ENCODE measurements at regions not wholly inside any gene's neighbourhood (a gene's known extent, or its start where the extent isn't known, plus 50 kb on each side); places are given as distances from the start of the nearest gene placed in this dataset.

GRCh38 chr9:69971643-69972449, 71.8 kb upstream of the MAMDC2 start:
- Histone ChIP-seq H3K4me1 (ENCODE audit: control insufficient read depth in 1 of 2, insufficient read depth in 2 of 2, low read length in 2 of 2) (peaks cover 6 to 21% of the 10 kb centered on the region in 2 experiments), H3K27me3 (ENCODE audit: insufficient read depth, low read length) (no peaks in the 10 kb centered on the region), H2AFZ (ENCODE audit: low read depth, low read length, poor library complexity, severe bottlenecking) (peak overlapping the region; percentile 77), H3K36me3 (ENCODE audit: control insufficient read depth in 1 of 2, insufficient read depth in 2 of 2, low read length in 2 of 2) (no peaks in the 10 kb centered on the region), H4K20me1 (ENCODE audit: insufficient read depth) (no peaks in the 10 kb centered on the region), H3K4me2 (ENCODE audit: low read length) (0 out of 2 replicates have a peak overlapping the region, but pooled peaks have one; percentile 8), H3K79me2 (ENCODE audit: insufficient read depth, low read length) (no peaks in the 10 kb centered on the region), H3K9me2 (ENCODE audit: insufficient read depth) (no peaks in the 10 kb centered on the region), H3K4me3 (replicated peaks in 1 of 2; ENCODE audit: low read depth in 1 of 2, low read length in 2 of 2) (no peak overlapping the region), H3K27ac (ENCODE audit: low read depth, low read length) (no peak overlapping the region), H3K9ac (ENCODE audit: low read length) (no peak overlapping the region), H3K9me3 (ENCODE audit: control insufficient read depth in 1 of 2, insufficient read depth in 1 of 2, low read depth in 1 of 2, low read length in 2 of 2) (no peaks in the 10 kb centered on the region)
- no TSS peak for BruUV-seq (replicated peaks)
- ChIA-PET POLR2A (interaction anchor here (1.5 kb wide), 1 partner anchor 139 kb away, joined by 5 read pairs; no protein-coding TSS in a partner anchor), CTCF (interaction anchor here (1.3 to 18.0 kb wide), 5 partner anchors 9 to 631 kb away, joined by 3 to 205 read pairs (median 8); no protein-coding TSS in a partner anchor), RAD21 (ENCODE audit: low non-redundant PET in 1 of 2, low total read pairs in 2 of 2, uncharacterized antibody in 2 of 2, unreplicated experiment in 2 of 2) (interaction anchor here (0.6 to 3.8 kb wide), 6 partner anchors 138 to 630 kb away, joined by 3 to 19 read pairs (median 4); no protein-coding TSS in a partner anchor)
- intact Hi-C loops (cut with micrococcal nuclease) = loop anchor here (1.0 kb wide), 3 partner anchors 139 to 630 kb away; no protein-coding TSS in a partner anchor
- TF ChIP-seq CTCF (IDR thresholded peaks at IDR 0.05 in 2 of 3, conservative IDR thresholded peaks at IDR 0.05 in 1 of 3; ENCODE audit: borderline replicate concordance in 1 of 3, insufficient read depth in 1 of 3, low read depth in 2 of 3, low read length in 2 of 3) (peak; percentile 91 to 95 (median 94)), ELF1 (IDR thresholded peaks at IDR 0.05; ENCODE audit: borderline replicate concordance, low read depth) (no peak), ZFX (IDR thresholded peaks at IDR 0.05) (no peak), RAD21 (IDR thresholded peaks at IDR 0.05; ENCODE audit: low read depth) (peak; percentile 96)
- DNase-seq (ENCODE audit: low read depth, low spot score) (peak; percentile 36), ATAC-seq (peak; percentile 84)

GRCh38 chr9:69975681-69976080, 68.0 kb upstream of the MAMDC2 start:
- TF ChIP-seq EGR1 (IDR thresholded peaks at IDR 0.05; ENCODE audit: low read depth) (no peak), TCF7L2 (IDR thresholded peaks at IDR 0.05; ENCODE audit: borderline replicate concordance, extremely low read depth, insufficient read depth, insufficient read length) (no peak)
- CTCF ChIA-PET = interaction anchor here (18.0 kb wide), 1 partner anchor 136 kb away, joined by 205 read pairs; no protein-coding TSS in a partner anchor
- POLR2A ChIA-PET = interaction anchor here (1.0 to 1.1 kb wide), 2 partner anchors 136 to 138 kb away, joined by 3 read pairs; no protein-coding TSS in a partner anchor

More at GRCh38 chr9:69975681-69976080, 68.0 kb upstream of the MAMDC2 start:
- Histone ChIP-seq H3K27ac (ENCODE audit: low read depth, low read length) (peak overlapping the region; percentile 56), H3K27me3 (ENCODE audit: insufficient read depth, low read length) (no peaks in the 10 kb centered on the region), H3K4me1 (ENCODE audit: control insufficient read depth in 1 of 2, insufficient read depth in 2 of 2, low read length in 2 of 2) (peaks cover 6 to 21% of the 10 kb centered on the region in 2 experiments), H4K20me1 (ENCODE audit: insufficient read depth) (no peaks in the 10 kb centered on the region), H2AFZ (ENCODE audit: low read depth, low read length, poor library complexity, severe bottlenecking) (peak overlapping the region; percentile 94), H3K79me2 (ENCODE audit: insufficient read depth, low read length) (no peaks in the 10 kb centered on the region), H3K9me2 (ENCODE audit: insufficient read depth) (no peaks in the 10 kb centered on the region), H3K4me2 (ENCODE audit: low read length) (peak overlapping the region; percentile 51), H3K9me3 (ENCODE audit: control insufficient read depth in 1 of 2, insufficient read depth in 1 of 2, low read depth in 1 of 2, low read length in 2 of 2) (no peaks in the 10 kb centered on the region), H3K9ac (ENCODE audit: low read length) (no peak overlapping the region), H3K4me3 (replicated peaks in 1 of 2; ENCODE audit: low read depth in 1 of 2, low read length in 2 of 2) (no peak overlapping the region), H3K36me3 (ENCODE audit: control insufficient read depth in 1 of 2, insufficient read depth in 2 of 2, low read length in 2 of 2) (no peaks in the 10 kb centered on the region)
- ATAC-seq (peak; percentile 24), DNase-seq (ENCODE audit: low read depth, low spot score) (no peak)
- BruUV-seq (replicated peaks) = no TSS peak
- intact Hi-C loops (cut with micrococcal nuclease) = no loop called here
- RAD21 ChIA-PET (ENCODE audit: low non-redundant PET in 1 of 2, low total read pairs in 2 of 2, uncharacterized antibody in 2 of 2, unreplicated experiment in 2 of 2) = interaction anchor here in 1 of 2 experiments (1.7 kb wide), 1 partner anchor 135 kb away, joined by 4 read pairs; no protein-coding TSS in a partner anchor
